IMR-90 (cell line): ENCODE measurements at regions not wholly inside any gene's neighbourhood (a gene's known extent, or its start where the extent isn't known, plus 50 kb on each side); places are given as distances from the start of the nearest gene placed in this dataset.

Experiments
- ATAC-seq: fragments of 200-7000 bp; cut with Tn5 transposase; 2 replicates; pipeline ENCODE4 v1.9.1; 2020; ENCODE audit warnings: low read depth, mild to moderate bottlenecking, moderate library complexity
- BruUV-seq: library from RNA; stranded (reverse); fragments of 400-500 nt; replicated peaks from 2 replicates; lab custom pipeline; 2021; lab: Mats Ljungman, UMichigan
- CTCF ChIA-PET: fragments of 300-600 bp; formaldehyde crosslinking; extraction: SDS; loops from one replicate; lab custom pipeline; 2021; ENCODE audit warnings: antibody characterized with exemption; lab: Yijun Ruan, JAX
- POLR2A ChIA-PET: fragments of 300-600 bp; sonication (Branson Sonifier 250); formaldehyde crosslinking; loops from one replicate; lab custom pipeline; 2022; ENCODE audit warnings: antibody characterized with exemption; ENCODE audit not compliant: unreplicated experiment; lab: Charles Lee
- DNase-seq: peaks from one replicate; pipeline ENCODE4 v3.0.0; 2013
- H2AFZ ChIP-seq: replicated peaks from 2 replicates; pipeline ENCODE3; 2013; ENCODE audit warnings: low read length, mild to moderate bottlenecking; ENCODE audit not compliant: poor library complexity
- H2AK5ac ChIP-seq: 2 replicates; pipeline ENCODE4 v1.6.1; 2013; ENCODE audit warnings: low read depth, low read length, inconsistent platforms
- H2AK9ac ChIP-seq: replicated peaks from 2 replicates; pipeline ENCODE3; 2013; ENCODE audit warnings: mild to moderate bottlenecking, low read depth, low read length, moderate library complexity; ENCODE audit not compliant: poor library complexity
- H2BK120ac ChIP-seq: 2 replicates; pipeline ENCODE4 v1.6.1; 2013; ENCODE audit warnings: low read depth, low read length, inconsistent platforms
- H2BK15ac ChIP-seq: 3 replicates; pipeline ENCODE4 v1.6.1; 2013; ENCODE audit warnings: low read depth, low read length, inconsistent platforms
- H2BK20ac ChIP-seq: 2 replicates; pipeline ENCODE4 v1.6.1; 2013; ENCODE audit warnings: low read depth, mild to moderate bottlenecking, inconsistent platforms, low read length, moderate library complexity
- H2BK5ac ChIP-seq: 2 replicates; pipeline ENCODE4 v1.6.1; 2013; ENCODE audit warnings: mild to moderate bottlenecking, low read depth, low read length, inconsistent platforms; ENCODE audit not compliant: poor library complexity, severe bottlenecking
- H3K14ac ChIP-seq: replicated peaks from 2 replicates; pipeline ENCODE4 v1.6.1; 2013; ENCODE audit warnings: low read depth, low read length, inconsistent platforms
- H3K18ac ChIP-seq: 2 replicates; pipeline ENCODE4 v1.6.1; 2013; ENCODE audit warnings: low read depth, low read length, control low read depth
- H3K23ac ChIP-seq: 2 replicates; pipeline ENCODE4 v1.6.1; 2013; ENCODE audit warnings: low read depth, low read length, inconsistent platforms
- H3K27ac ChIP-seq: 2 replicates; pipeline ENCODE4 v1.5.1; 2013; ENCODE audit warnings: mild to moderate bottlenecking, control low read depth, low read length; ENCODE audit not compliant: insufficient read depth
- H3K27me3 ChIP-seq: 2 replicates; pipeline ENCODE4 v1.6.1; 2013; ENCODE audit warnings: low read length; ENCODE audit not compliant: control insufficient read depth, insufficient read depth
- H3K36me3 ChIP-seq: 2 replicates; pipeline ENCODE4 v1.6.1; 2013; ENCODE audit warnings: low read length, mixed read lengths; ENCODE audit not compliant: control insufficient read depth, insufficient read depth
- H3K4ac ChIP-seq: 2 replicates; pipeline ENCODE4 v1.6.1; 2013; ENCODE audit warnings: low read depth, low read length, inconsistent platforms
- H3K4me1 ChIP-seq: 2 replicates; pipeline ENCODE4 v1.6.1; 2013; ENCODE audit warnings: low read length, mixed read lengths; ENCODE audit not compliant: control insufficient read depth, insufficient read depth
- H3K4me2 ChIP-seq: 2 replicates; pipeline ENCODE4 v1.6.1; 2013; ENCODE audit warnings: low read depth, mild to moderate bottlenecking, control low read depth, low read length, moderate library complexity
- H3K4me3 ChIP-seq: 2 replicates; pipeline ENCODE4 v1.5.1; 2013; ENCODE audit warnings: low read depth, mild to moderate bottlenecking, control low read depth, low read length, moderate library complexity; ENCODE audit not compliant: insufficient read depth
- H3K56ac ChIP-seq: 2 replicates; pipeline ENCODE4 v1.6.1; 2013; ENCODE audit warnings: low read length, inconsistent platforms; ENCODE audit not compliant: insufficient read depth; ENCODE audit errors: extremely low read depth
- H3K79me1 ChIP-seq, 2 experiments: 2 replicates each; pipeline ENCODE4 v1.6.1; 2013; ENCODE audit warnings: low read length in 2 of 2, inconsistent platforms in 1 of 2, low read depth in 1 of 2
- H3K9ac ChIP-seq: 2 replicates; pipeline ENCODE4 v1.6.1; 2013; ENCODE audit warnings: low read depth, low read length, control low read depth
- H3K9me1 ChIP-seq: 2 replicates; pipeline ENCODE4 v1.6.1; 2013; ENCODE audit warnings: low read length, inconsistent platforms; ENCODE audit not compliant: insufficient read depth
- H3K9me3 ChIP-seq: 2 replicates; pipeline ENCODE4 v1.6.1; 2013; ENCODE audit warnings: low read length; ENCODE audit not compliant: control insufficient read depth, insufficient read depth
- H4K20me1 ChIP-seq: 2 replicates; pipeline ENCODE4 v1.6.1; 2013; ENCODE audit warnings: low read length, inconsistent platforms; ENCODE audit not compliant: insufficient read depth
- H4K5ac ChIP-seq: 2 replicates; pipeline ENCODE4 v1.6.1; 2013; ENCODE audit warnings: mild to moderate bottlenecking, low read depth, low read length, control low read depth
- H4K8ac ChIP-seq, 2 experiments: 2 replicates each; pipeline ENCODE4 v1.6.1; 2013; ENCODE audit warnings: low read depth in 2 of 2, low read length in 2 of 2, control low read depth in 1 of 2, inconsistent platforms in 1 of 2
- H4K91ac ChIP-seq: 2 replicates; pipeline ENCODE4 v1.6.1; 2013; ENCODE audit warnings: low read depth, low read length, inconsistent platforms; ENCODE audit not compliant: insufficient read depth
- RAD21 ChIP-seq: IDR thresholded peaks from 2 replicates; pipeline ENCODE4 v1.6.1; 2012; ENCODE audit warnings: low read length, improper control_type of control experiment
- WGBS, 2 experiments: methylation state at CpG; one replicate each; pipeline versions ENCODE4 v1.1.5 to v1.1.7; 2013; ENCODE audit warnings: missing lambda C conversion rate in 2 of 2; ENCODE audit not compliant: insufficient read length in 1 of 2; ENCODE audit errors: extremely low coverage in 2 of 2; 5-methylcytosine and 5-hydroxymethylcytosine counted together
- dilution Hi-C: fragments of 300-500 bp; cut with HindIII; formaldehyde crosslinking; loops from one replicate; pipeline ENCODE4 v1.14.3; 2018; ENCODE audit warnings: low sequenced_read_pairs; ENCODE audit not compliant: unreplicated experiment
- in situ Hi-C: fragments of 300-500 bp; cut with MboI; formaldehyde crosslinking; loops from 3 replicates; pipeline ENCODE4 v1.14.3; 2019; ENCODE audit warnings: low sequenced_read_pairs, inconsistent platforms, mixed read lengths
- intact Hi-C: fragments of 100-400 bp; cut with micrococcal nuclease; formaldehyde crosslinking; loops from 2 replicates; pipeline ENCODE4 v1.10.0; 2022

GRCh38 chr2:183898641-183899040 is 699.7 kb upstream of the ZNF804A start:
- H2AK5ac ChIP-seq = no peak overlapping the region
- intact Hi-C loops (no loop called here), dilution Hi-C loops (no loop called here), in situ Hi-C loops (no loop called here)
- H2BK15ac ChIP-seq = no peak overlapping the region
- no CpG with 5 or more reads among the region's 1 CpG for WGBS, 2 experiments
- ChIA-PET POLR2A (no interaction called here), CTCF (no interaction called here)
- no peak overlapping the region for H3K4ac ChIP-seq
- H4K8ac ChIP-seq = no peak overlapping the region
- no peaks in the 10 kb centered on the region for H3K27me3 ChIP-seq
- H3K27ac ChIP-seq = no peak overlapping the region
- H2BK5ac ChIP-seq = no peak overlapping the region
- no peak overlapping the region for H3K9ac ChIP-seq
- no peaks in the 10 kb centered on the region for H3K36me3 ChIP-seq
- no peak overlapping the region for H3K4me2 ChIP-seq
- H2AK9ac ChIP-seq = no peak overlapping the region
- no peak overlapping the region for H3K4me3 ChIP-seq
- H3K79me1 ChIP-seq = no peaks in the 10 kb centered on the region
- no peak for ATAC-seq
- no peak overlapping the region for H3K14ac ChIP-seq
- H3K9me3 ChIP-seq = peaks cover 7% of the 10 kb centered on the region
- H4K91ac ChIP-seq = no peak overlapping the region
- no peak overlapping the region for H4K5ac ChIP-seq
- no peak overlapping the region for H2BK20ac ChIP-seq
- no peaks in the 10 kb centered on the region for H3K9me1 ChIP-seq
- H3K23ac ChIP-seq = no peak overlapping the region
- no peak for TF ChIP-seq RAD21
- H3K18ac ChIP-seq = no peak overlapping the region
- no peak overlapping the region for H2BK120ac ChIP-seq
- no TSS peak for BruUV-seq
- H4K20me1 ChIP-seq = no peaks in the 10 kb centered on the region
- no peak for DNase-seq
- H3K56ac ChIP-seq = no peak overlapping the region
- H2AFZ ChIP-seq = no peak overlapping the region
- H3K4me1 ChIP-seq = no peaks in the 10 kb centered on the region
